ENCODE measurements at regions not wholly inside any gene's neighbourhood (a gene's known extent, or its start where the extent isn't known, plus 50 kb on each side); places are given as distances from the start of the nearest gene placed in this dataset.

- Histone ChIP-seq H3K27me3 (replicated peaks; ENCODE audit: insufficient read depth) (no peaks in the 10 kb centered on the region), H3K4me1 (ENCODE audit: control insufficient read depth in 1 of 2, low read depth in 2 of 2) (no peaks in the 10 kb centered on the region), H3K27ac (no peak overlapping the region), H3K4me3 (no peak overlapping the region), H3K9me3 (no peaks in the 10 kb centered on the region), H3K36me3 (no peaks in the 10 kb centered on the region)
- TF ChIP-seq, protein P1, sequence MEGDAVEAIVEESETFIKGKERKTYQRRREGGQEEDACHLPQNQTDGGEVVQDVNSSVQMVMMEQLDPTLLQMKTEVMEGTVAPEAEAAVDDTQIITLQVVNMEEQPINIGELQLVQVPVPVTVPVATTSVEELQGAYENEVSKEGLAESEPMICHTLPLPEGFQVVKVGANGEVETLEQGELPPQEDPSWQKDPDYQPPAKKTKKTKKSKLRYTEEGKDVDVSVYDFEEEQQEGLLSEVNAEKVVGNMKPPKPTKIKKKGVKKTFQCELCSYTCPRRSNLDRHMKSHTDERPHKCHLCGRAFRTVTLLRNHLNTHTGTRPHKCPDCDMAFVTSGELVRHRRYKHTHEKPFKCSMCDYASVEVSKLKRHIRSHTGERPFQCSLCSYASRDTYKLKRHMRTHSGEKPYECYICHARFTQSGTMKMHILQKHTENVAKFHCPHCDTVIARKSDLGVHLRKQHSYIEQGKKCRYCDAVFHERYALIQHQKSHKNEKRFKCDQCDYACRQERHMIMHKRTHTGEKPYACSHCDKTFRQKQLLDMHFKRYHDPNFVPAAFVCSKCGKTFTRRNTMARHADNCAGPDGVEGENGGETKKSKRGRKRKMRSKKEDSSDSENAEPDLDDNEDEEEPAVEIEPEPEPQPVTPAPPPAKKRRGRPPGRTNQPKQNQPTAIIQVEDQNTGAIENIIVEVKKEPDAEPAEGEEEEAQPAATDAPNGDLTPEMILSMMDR (IDR thresholded peaks at IDR 0.05), result no peak
- ATAC-seq (ENCODE audit: insufficient number of reproducible peaks, low FRiP score, low read depth), result no peak
- DNase-seq (ENCODE audit: low spot score), result no peak
These were observed 1129.5 kb downstream of the EPHA7 start for GRCh38 chr6:92289831-92290230.

DNA sequence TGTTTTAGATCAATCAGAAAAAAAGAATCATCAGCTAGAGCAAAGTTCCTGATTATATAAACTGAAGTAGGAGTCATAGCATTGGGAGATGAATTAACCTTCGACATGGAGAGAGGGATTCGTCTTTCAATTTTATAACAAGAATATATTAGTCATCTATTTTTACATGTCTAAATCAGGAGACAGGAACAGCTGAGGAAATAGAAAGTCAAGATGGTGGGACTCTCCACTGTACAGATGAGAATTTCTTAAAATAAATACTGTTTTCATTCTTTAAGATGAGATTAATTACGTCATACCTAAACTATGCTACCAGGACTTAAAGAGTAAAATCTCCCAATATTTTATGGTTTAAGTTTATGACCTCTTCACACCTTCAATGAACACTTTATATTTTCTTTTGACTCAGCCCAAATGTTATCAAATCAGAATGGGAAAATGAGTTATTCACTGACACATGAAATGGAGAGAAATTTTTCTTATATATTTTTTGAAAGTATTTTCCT lies 1137.7 kb downstream of the EPHA7 start:
- ATAC-seq (ENCODE audit: insufficient number of reproducible peaks, low FRiP score, low read depth) (no peak), DNase-seq (ENCODE audit: low spot score) (no peak)
- H3K4me1 ChIP-seq (ENCODE audit: control insufficient read depth in 1 of 2, low read depth in 2 of 2), result no peaks in the 10 kb centered on the region
- H3K27me3 ChIP-seq (replicated peaks; ENCODE audit: insufficient read depth), result no peaks in the 10 kb centered on the region
- TF ChIP-seq, protein P1 (IDR thresholded peaks at IDR 0.05), result no peak
- no peaks in the 10 kb centered on the region for H3K9me3 ChIP-seq
- H3K36me3 ChIP-seq, result no peaks in the 10 kb centered on the region
- H3K4me3 ChIP-seq, result no peak overlapping the region
- no peak overlapping the region for H3K27ac ChIP-seq

DNA sequence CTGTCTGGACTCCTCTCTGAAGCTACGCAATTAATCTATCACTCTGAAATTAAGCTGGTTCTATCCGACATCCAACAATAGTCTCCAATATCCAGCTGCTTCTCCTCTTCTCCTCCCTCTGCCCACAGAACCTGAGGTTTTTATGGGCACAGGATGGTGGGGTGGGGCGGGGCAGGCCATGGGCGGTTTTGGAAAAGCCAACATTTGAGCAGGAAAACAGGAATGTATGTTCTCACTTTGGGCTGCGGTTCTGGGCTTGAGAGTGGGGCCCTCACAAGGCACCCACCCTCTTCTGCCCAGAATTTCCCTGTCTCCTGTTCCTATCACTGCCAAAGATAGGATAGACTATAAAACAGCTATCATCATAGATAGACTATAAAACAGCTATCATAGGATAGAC lies 1144.2 kb downstream of the EPHA7 start:
- no peak overlapping the region for H3K27ac ChIP-seq
- TF ChIP-seq, protein P1 (IDR thresholded peaks at IDR 0.05), result no peak
- no peaks in the 10 kb centered on the region for H3K27me3 ChIP-seq (replicated peaks; ENCODE audit: insufficient read depth)
- H3K36me3 ChIP-seq, result no peaks in the 10 kb centered on the region
- no peak overlapping the region for H3K4me3 ChIP-seq
- ATAC-seq (ENCODE audit: insufficient number of reproducible peaks, low FRiP score, low read depth), result no peak
- H3K4me1 ChIP-seq (ENCODE audit: control insufficient read depth in 1 of 2, low read depth in 2 of 2), result no peaks in the 10 kb centered on the region
- H3K9me3 ChIP-seq, result no peaks in the 10 kb centered on the region
- DNase-seq (ENCODE audit: low spot score), result no peak

DNA sequence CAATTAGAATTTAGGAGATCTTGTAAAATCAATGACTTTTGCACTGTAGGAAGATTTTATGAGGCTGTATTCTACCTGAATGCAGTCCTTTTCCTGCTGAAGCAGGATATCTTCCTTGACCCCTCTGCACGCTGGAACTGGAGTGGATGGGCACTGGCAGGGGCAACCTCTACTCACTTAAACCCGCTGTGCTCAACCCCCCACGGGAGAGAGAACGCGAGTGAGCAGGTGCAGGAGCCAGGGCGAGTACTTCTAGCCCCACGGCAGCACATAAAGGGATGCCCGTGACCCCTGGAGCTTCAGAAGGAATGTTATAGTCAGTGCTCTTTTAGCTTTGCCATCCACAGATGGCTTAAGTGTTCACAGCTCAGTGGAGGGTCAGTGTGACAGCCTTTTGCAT lies 1144.8 kb downstream of the EPHA7 start:
- Histone ChIP-seq H3K9me3 (no peaks in the 10 kb centered on the region), H3K4me3 (no peak overlapping the region), H3K27ac (no peak overlapping the region), H3K4me1 (ENCODE audit: control insufficient read depth in 1 of 2, low read depth in 2 of 2) (no peaks in the 10 kb centered on the region), H3K27me3 (replicated peaks; ENCODE audit: insufficient read depth) (no peaks in the 10 kb centered on the region), H3K36me3 (no peaks in the 10 kb centered on the region)
- ATAC-seq (ENCODE audit: insufficient number of reproducible peaks, low FRiP score, low read depth), result no peak
- TF ChIP-seq, protein P1 (IDR thresholded peaks at IDR 0.05), result no peak
- no peak for DNase-seq (ENCODE audit: low spot score)

DNA sequence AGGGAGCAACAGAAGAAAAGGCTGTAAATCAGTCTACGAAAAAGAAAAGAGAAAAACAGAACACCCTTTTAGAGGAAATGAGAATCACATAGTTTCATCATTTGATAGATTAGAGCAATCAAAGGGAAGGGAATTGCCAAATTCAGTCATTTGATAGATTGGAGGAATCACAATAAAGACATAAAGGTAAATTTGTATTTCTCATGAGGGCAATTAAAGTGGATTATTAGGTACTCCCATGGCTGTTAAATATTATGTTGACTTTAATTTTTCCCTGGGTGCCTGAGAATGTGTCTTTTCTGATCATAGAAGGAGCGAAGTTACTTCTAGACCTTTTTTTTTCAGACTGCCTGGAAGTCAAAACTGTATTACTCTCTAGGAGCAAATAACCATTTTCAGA lies 1145.7 kb downstream of the EPHA7 start:
- DNase-seq (ENCODE audit: low spot score) (no peak), ATAC-seq (ENCODE audit: insufficient number of reproducible peaks, low FRiP score, low read depth) (no peak)
- Histone ChIP-seq H3K36me3 (no peaks in the 10 kb centered on the region), H3K4me1 (ENCODE audit: control insufficient read depth in 1 of 2, low read depth in 2 of 2) (no peaks in the 10 kb centered on the region), H3K27ac (no peak overlapping the region), H3K4me3 (no peak overlapping the region), H3K9me3 (no peaks in the 10 kb centered on the region), H3K27me3 (replicated peaks; ENCODE audit: insufficient read depth) (no peaks in the 10 kb centered on the region)
- TF ChIP-seq, protein P1 (IDR thresholded peaks at IDR 0.05), result no peak

Measured in thoracic aorta (tissue), 2 donors.